ENCODE measurements at regions not wholly inside any gene's neighbourhood (a gene's known extent, or its start where the extent isn't known, plus 50 kb on each side); places are given as distances from the start of the nearest gene placed in this dataset.
A peak's percentile ranks its signal among the peaks of the same experiment; 100 is the strongest.

DNA sequence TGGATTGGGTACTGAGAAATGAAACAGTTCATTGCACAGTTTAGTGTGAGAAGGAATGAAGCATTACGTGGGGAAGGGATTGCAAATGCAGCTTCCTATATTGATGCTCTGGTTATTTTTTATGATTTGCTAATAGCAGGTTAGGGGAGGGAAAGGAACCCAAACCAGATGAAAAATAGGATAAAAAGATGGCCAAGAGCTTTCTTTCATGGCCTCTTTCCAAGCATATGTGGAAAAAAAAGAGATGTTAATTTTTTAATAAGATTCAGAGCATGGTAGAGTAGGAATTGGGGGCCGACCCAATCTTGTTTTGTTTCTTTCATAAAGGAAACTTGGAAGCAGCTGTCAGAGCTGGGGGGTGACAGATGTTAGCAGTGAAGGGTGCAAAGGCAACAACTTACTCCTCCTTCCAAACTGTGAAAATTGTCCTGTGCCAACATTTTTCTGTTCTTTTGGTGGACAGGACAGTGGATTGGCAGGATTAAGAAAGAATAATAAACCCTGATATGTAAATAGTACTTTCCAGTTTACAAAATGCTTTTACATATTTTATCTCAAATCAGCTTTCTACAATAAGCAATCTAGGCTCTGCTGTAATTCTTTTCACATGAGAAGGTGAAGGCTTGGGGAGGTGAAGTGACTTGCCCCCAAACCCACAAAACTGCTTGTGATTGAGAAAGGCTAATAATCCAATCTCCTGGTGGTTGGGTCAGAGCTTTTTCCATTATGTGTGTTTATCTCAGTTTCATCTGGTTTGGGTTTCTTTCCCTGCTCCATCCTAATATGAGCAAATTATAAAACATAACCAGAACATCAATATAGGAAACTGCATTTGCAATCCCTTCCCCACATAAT lies 270.1 kb downstream of the ETAA1 start:
- TF ChIP-seq CTCF (IDR thresholded peaks at IDR 0.05) (no peak), POLR2A (IDR thresholded peaks at IDR 0.05) (no peak)
- no peaks in the 10 kb centered on the region for H3K9me3 ChIP-seq (replicated peaks in 1 of 3)
- H3K4me3 ChIP-seq: no peak overlapping the region
- DNase-seq: no peak
- H3K27ac ChIP-seq: peak overlapping the region in 1 of 5 donors; percentile 43
- 62 to 82% (median 74%) methylated on average over 2 of the region's 2 CpGs for WGBS, 4 donors
- no peaks in the 10 kb centered on the region for H3K36me3 ChIP-seq (replicated peaks in 1 of 2)
- H3K27me3 ChIP-seq: no peaks in the 10 kb centered on the region
- H3K4me1 ChIP-seq (replicated peaks in 1 of 2): peaks cover 0 to 11% of the 10 kb centered on the region in 2 donors
- intact Hi-C loops (cut with DNase I): no loop called here

GRCh38 chr2:67668538-67668937 lies 271.4 kb downstream of the ETAA1 start:
- H3K9me3 ChIP-seq (replicated peaks in 1 of 3): no peaks in the 10 kb centered on the region
- H3K27ac ChIP-seq: no peak overlapping the region
- peaks cover 0 to 11% of the 10 kb centered on the region in 2 donors for H3K4me1 ChIP-seq (replicated peaks in 1 of 2)
- intact Hi-C loops (cut with DNase I): no loop called here
- TF ChIP-seq CTCF (IDR thresholded peaks at IDR 0.05) (no peak), POLR2A (IDR thresholded peaks at IDR 0.05) (no peak)
- no peak for DNase-seq
- no peak overlapping the region for H3K4me3 ChIP-seq
- H3K36me3 ChIP-seq (replicated peaks in 1 of 2): no peaks in the 10 kb centered on the region
- no peaks in the 10 kb centered on the region for H3K27me3 ChIP-seq

GRCh38 chr2:67669168-67669567 lies 272.0 kb downstream of the ETAA1 start:
- H3K27me3 ChIP-seq: no peaks in the 10 kb centered on the region
- no peak for DNase-seq
- no peaks in the 10 kb centered on the region for H3K36me3 ChIP-seq (replicated peaks in 1 of 2)
- TF ChIP-seq POLR2A (IDR thresholded peaks at IDR 0.05) (no peak), CTCF (IDR thresholded peaks at IDR 0.05) (no peak)
- intact Hi-C loops (cut with DNase I): no loop called here
- H3K9me3 ChIP-seq (replicated peaks in 1 of 3): no peaks in the 10 kb centered on the region
- peaks cover 0 to 14% of the 10 kb centered on the region in 2 donors for H3K4me1 ChIP-seq (replicated peaks in 1 of 2)
- H3K4me3 ChIP-seq: no peak overlapping the region
- 42 to 49% (median 48%) methylated on average over 3 of the region's 3 CpGs for WGBS, 4 donors
- H3K27ac ChIP-seq: no peak overlapping the region

GRCh38 chr2:67669766-67670165 lies 272.6 kb downstream of the ETAA1 start:
- no peaks in the 10 kb centered on the region for H3K36me3 ChIP-seq (replicated peaks in 1 of 2)
- H3K4me1 ChIP-seq (replicated peaks in 1 of 2): peaks cover 0 to 18% of the 10 kb centered on the region in 2 donors
- H3K9me3 ChIP-seq (replicated peaks in 1 of 3): no peaks in the 10 kb centered on the region
- no peak overlapping the region for H3K4me3 ChIP-seq
- DNase-seq: no peak
- H3K27me3 ChIP-seq: no peaks in the 10 kb centered on the region
- intact Hi-C loops (cut with DNase I): no loop called here
- TF ChIP-seq POLR2A (IDR thresholded peaks at IDR 0.05) (no peak), CTCF (IDR thresholded peaks at IDR 0.05) (no peak)
- no peak overlapping the region for H3K27ac ChIP-seq
- WGBS, 4 donors: 64 to 66% (median 65%) methylated on average over 5 of the region's 5 CpGs

Measured in adrenal gland (tissue), 9 donors.